ENCODE measurements at regions not wholly inside any gene's neighbourhood (a gene's known extent, or its start where the extent isn't known, plus 50 kb on each side); places are given as distances from the start of the nearest gene placed in this dataset.
"Not testable (repeated sequence)": the region's sequence is repeated elsewhere in the genome, so short reads cannot be mapped to it uniquely, and the experiment has no call there.

DNA sequence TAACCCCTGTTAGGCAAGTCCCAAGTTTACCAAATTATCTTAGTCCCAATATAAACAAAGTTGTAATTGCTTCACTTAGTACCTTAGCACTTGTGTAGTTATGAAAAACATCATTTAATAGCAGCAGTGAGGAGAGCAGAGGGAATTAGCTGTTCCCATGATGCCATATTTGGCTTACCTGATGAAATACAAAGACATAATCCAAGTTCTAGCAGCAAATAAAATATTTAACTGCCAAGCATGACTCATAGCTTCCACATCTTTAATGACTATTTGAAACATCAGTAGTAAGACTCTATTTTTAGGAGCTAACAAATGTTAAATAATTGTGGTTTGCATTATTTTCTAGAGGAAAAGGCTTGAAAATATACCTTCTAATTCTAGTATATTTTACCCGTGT, 94.0 kb upstream of the MCHR2 start:
- DNase-seq (ENCODE audit: low read depth): no peak

DNA sequence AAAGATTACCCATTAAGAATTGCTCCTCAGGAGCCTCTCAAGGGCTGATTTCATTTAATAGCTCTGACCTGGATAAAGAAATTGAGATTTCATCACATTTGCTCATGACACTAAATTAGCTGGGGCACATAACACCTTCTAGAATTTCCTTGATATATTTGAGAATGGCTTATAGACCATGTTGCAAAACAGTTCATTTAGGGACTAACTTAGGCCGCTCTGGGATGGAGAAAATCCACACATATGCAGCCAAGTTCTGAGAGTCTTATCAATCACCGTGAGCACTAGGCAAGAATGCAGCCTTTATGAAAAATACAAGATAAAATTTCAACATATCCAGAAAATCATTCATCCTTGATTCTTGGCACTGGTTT, 91.0 kb upstream of the MCHR2 start:
- DNase-seq (ENCODE audit: low read depth): no peak

DNA sequence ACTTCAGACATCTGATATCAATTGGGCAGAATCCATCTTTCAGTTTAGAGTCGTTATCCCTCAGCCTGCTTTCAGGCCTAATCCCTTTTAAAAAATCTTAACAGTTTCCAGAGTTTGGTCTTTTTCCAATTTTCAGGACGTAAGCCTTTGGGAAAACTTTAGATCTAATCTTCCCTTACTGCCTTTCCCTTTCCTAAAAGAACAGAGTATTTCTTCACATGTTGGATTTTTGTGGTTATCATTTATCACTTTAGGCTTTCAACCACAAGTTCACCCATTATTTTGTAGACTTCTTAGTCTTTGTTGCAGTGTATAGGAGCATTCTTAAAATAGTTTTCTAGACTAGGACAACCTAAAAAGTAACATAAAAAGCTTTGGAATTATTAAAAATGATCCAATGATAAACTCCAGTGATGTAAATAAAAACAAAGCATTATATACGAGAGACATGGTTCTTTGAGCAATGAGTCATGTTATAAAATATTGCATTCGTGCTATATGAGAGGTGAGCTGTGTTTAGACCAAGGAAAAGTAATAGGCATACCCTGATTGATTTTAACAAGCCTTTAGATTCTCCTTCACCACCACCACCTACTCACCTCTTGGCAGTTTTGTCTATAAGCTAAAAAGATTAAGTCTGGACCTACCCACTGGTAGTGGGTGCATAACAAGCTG, 90.4 kb upstream of the MCHR2 start:
- DNase-seq (ENCODE audit: low read depth): no peak

DNA sequence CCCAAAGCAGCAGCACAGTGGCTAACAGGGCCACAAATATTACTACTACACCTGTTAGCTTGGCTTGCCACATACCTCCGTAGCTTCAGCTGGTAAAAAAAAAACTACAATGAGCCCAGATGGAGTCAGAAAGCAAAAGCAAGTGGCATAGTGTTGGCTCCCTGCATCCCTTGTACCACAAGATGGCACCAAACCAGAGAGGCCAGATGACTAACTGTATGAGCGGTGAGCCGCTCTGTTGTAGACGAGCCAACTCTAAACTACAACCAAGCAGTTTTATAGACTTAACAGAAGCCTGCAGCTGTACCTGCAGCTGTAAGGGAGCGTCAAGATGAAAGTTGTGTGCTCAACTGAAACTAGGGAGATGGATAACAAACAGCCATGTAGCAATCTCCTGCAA, 84.5 kb upstream of the MCHR2 start:
- DNase-seq (ENCODE audit: low read depth): no peak

DNA sequence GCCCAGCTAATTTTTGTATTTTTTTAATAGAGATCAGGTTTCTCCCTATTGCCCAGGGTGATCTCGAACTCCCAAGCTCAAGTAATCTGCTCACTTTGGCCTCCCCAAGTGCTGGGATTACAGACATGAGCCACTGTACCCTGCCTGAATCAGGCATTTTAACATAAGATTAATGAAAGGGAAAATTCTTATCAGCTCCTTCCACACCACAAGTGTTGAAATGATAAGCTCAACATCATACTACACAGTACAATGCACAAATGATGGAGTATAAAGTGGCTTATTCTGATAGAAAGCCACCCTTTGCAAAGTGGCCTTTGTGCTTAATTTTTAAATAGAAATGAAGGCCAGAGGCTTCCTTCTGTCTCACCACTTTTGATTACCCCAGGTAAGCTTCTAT, 71.3 kb upstream of the MCHR2 start:
- DNase-seq (ENCODE audit: low read depth): peak; percentile 4

DNA sequence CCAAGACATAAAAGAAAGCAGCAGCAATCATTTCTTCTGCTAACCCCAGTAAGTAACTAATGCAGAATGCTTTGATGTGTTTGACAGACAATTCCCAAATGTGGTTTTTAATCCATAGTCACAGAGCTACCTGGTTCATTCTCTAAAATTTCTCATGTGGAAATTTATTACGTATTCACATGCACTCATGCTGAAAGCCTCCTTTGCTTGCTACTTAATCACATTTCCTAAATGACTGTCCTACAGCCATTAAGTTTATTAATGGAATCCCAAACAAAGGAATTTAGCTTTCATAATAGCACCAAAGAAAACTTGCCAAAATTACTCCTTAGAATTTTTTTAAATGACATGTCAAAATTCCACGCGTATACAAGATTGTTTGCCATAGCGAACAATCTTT, 68.6 kb upstream of the MCHR2 start:
- no peak for DNase-seq (ENCODE audit: low read depth)

DNA sequence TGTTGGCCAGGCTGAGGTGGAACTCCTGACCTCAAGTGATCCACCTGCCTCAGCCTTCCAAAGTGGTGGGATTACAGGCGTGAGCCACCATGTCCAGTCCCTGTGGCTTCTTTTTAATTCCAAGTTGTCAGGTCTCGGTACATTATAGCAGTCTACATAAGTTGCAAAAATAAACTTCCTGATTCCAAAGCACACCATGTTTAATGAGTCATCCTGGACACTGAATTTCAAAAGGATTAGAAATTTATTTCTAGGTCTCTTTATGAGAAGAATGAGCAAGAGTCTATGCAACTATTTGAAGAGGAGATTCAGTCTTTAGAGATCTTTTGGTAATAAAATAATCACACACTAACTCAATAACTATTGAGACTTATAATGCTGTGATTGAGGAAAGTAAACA, 63.9 kb upstream of the MCHR2 start:
- no peak for DNase-seq (ENCODE audit: low read depth)

DNA sequence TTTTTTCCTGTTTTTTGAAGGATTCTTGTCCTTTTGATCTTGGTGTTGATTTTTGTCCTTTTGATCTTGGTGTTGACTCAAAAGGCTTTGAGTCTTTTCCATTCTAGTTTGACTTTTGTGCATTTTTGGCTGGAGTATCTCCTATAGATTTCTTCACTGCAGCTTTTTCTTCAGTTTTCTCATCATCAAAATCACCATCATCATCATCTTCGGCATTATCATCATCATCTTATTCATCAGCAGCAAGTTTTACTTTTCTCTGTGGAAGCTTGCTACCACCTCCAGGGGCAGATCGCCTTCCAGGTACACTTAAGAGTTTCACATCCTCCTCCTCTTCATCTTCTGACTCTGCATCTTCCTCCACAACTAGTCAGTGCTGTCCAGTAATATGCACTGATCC, 56.5 kb upstream of the MCHR2 start:
- DNase-seq (ENCODE audit: low read depth): no peak

DNA sequence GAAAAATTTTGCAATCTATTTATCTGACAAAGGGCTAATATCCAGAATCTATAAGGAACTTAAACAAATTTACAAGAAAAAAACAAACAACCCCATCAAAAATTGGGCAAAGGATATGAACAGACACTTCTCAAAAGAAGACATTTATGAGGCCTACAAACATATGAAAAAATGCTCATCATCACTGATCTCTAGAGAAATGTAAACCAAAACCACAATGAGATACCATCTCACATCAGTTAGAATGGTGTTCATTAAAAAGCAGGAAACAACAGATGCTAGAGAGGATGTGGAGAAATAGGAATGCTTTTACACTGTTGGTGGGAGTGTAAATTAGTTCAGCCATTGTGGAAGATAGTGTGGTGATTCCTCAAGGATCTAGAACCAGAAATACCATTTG, 49.9 kb upstream of the MCHR2 start:
- DNase-seq (ENCODE audit: low read depth): not testable (repeated sequence)

Data from CMK (cell line).